HEK293 (cell line): ENCODE measurements at regions not wholly inside any gene's neighbourhood (a gene's known extent, or its start where the extent isn't known, plus 50 kb on each side); places are given as distances from the start of the nearest gene placed in this dataset.

Source experiments
- CTCF ChIP-seq: fragments of 450-650 bp; formaldehyde crosslinking; IDR thresholded peaks from 2 replicates; pipeline ENCODE4 v1.5.1; 2016; ENCODE audit warnings: missing biosample characterization, missing genetic modification characterization
- MEIS1 ChIP-seq: sonication (generic); formaldehyde crosslinking; IDR thresholded peaks from 2 replicates; pipeline ENCODE4 v1.8.1; 2022; ENCODE audit warnings: missing genetic modification reagents, mild to moderate bottlenecking, borderline replicate concordance
- REPIN1 ChIP-seq: fragments of 450-650 bp; formaldehyde crosslinking; IDR thresholded peaks from 2 replicates; pipeline ENCODE4 v1.5.1; 2017; ENCODE audit warnings: missing biosample characterization, missing genetic modification characterization, low read depth
- SP2 ChIP-seq: fragments of 450-650 bp; formaldehyde crosslinking; IDR thresholded peaks from 2 replicates; pipeline ENCODE4 v1.5.1; 2016; ENCODE audit warnings: missing biosample characterization, missing genetic modification characterization
- ZBTB21 ChIP-seq: fragments of 450-650 bp; formaldehyde crosslinking; IDR thresholded peaks from 2 replicates; pipeline ENCODE4 v1.5.1; 2017; ENCODE audit warnings: missing biosample characterization, missing genetic modification characterization
- ZNF10 ChIP-seq: fragments of 450-650 bp; formaldehyde crosslinking; IDR thresholded peaks from 2 replicates; pipeline ENCODE4 v1.5.1; 2017; ENCODE audit warnings: missing biosample characterization, missing genetic modification characterization
- ZNF112 ChIP-seq: fragments of 450-650 bp; formaldehyde crosslinking; IDR thresholded peaks from 2 replicates; pipeline ENCODE4 v1.5.0; 2017; ENCODE audit warnings: missing biosample characterization, missing genetic modification characterization
- ZNF140 ChIP-seq: fragments of 450-650 bp; formaldehyde crosslinking; IDR thresholded peaks from 2 replicates; pipeline ENCODE4 v1.5.1; 2016; ENCODE audit warnings: missing biosample characterization, missing genetic modification characterization
- ZNF175 ChIP-seq: fragments of 450-650 bp; formaldehyde crosslinking; IDR thresholded peaks from 2 replicates; pipeline ENCODE4 v1.5.1; 2016; ENCODE audit warnings: missing biosample characterization, missing genetic modification characterization
- ZNF239 ChIP-seq: fragments of 450-650 bp; formaldehyde crosslinking; IDR thresholded peaks from 2 replicates; pipeline ENCODE4 v1.5.1; 2016; ENCODE audit warnings: missing biosample characterization, missing genetic modification characterization
- ZNF24 ChIP-seq: fragments of 450-650 bp; formaldehyde crosslinking; IDR thresholded peaks from 2 replicates; pipeline ENCODE4 v1.5.1; 2016; ENCODE audit warnings: missing biosample characterization, missing genetic modification characterization
- ZNF530 ChIP-seq: fragments of 450-650 bp; formaldehyde crosslinking; IDR thresholded peaks from 2 replicates; pipeline ENCODE4 v1.5.1; 2016; ENCODE audit warnings: low read depth, missing biosample characterization, missing genetic modification characterization
- ZNF610 ChIP-seq: fragments of 450-650 bp; formaldehyde crosslinking; IDR thresholded peaks from 2 replicates; pipeline ENCODE4 v1.5.1; 2016; ENCODE audit warnings: missing biosample characterization, missing genetic modification characterization, borderline replicate concordance
- ZNF621 ChIP-seq: fragments of 450-650 bp; formaldehyde crosslinking; IDR thresholded peaks from 2 replicates; pipeline ENCODE4 v1.5.1; 2017; ENCODE audit warnings: missing biosample characterization, missing genetic modification characterization

DNA sequence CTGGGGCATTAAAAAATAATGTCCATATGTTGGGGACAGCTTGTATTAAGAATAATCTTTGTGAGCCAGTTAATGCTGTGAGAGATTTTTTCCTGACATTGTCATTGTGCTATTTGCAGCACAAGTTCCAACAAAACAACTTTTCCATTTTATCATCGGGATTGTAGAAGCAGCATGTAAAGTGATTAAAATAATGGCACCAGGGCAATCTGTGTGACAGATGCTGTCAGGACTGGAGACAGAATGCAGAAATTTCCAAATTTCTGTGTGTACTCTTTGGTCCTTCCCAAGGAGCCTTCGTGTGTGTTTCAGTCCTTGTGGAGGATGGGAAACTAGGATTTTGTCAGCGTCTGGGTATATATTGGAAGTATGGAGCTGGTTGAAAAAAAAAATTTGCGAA, 101.5 kb upstream of the LIMCH1 start:
- TF ChIP-seq ZNF175 (tag by site-specific recombination) (no peak), CTCF (no peak), ZNF140 (tag by site-specific recombination) (no peak), REPIN1 (no peak), ZNF530 (tag by site-specific recombination) (no peak), ZNF610 (tag by site-specific recombination) (no peak), ZNF621 (no peak), SP2 (tag by site-specific recombination) (no peak), ZNF112 (tag by site-specific recombination) (no peak), ZNF10 (tag by site-specific recombination) (no peak), ZNF239 (no peak), ZNF24 (no peak), MEIS1 (no peak), ZBTB21 (tag by site-specific recombination) (no peak)
